Muscle of leg (tissue), 3 donors: ENCODE measurements at regions not wholly inside any gene's neighbourhood (a gene's known extent, or its start where the extent isn't known, plus 50 kb on each side); places are given as distances from the start of the nearest gene placed in this dataset.
"Not testable (repeated sequence)": the region's sequence is repeated elsewhere in the genome, so short reads cannot be mapped to it uniquely, and the experiment has no call there.

Experiments
- DNase-seq: peaks from one replicate; pipeline ENCODE4 v3.0.0; 2013
- H3K27ac ChIP-seq: one replicate; pipeline ENCODE4 v1.5.1; 2013; ENCODE audit warnings: mild to moderate bottlenecking, low read length, control low read depth
- H3K27me3 ChIP-seq: one replicate; pipeline ENCODE4 v1.6.1; 2013; ENCODE audit warnings: low read length; ENCODE audit not compliant: control insufficient read depth, insufficient read depth
- H3K36me3 ChIP-seq: one replicate; pipeline ENCODE4 v1.6.1; 2013; ENCODE audit warnings: low read length; ENCODE audit not compliant: control insufficient read depth, insufficient read depth
- H3K4me1 ChIP-seq: one replicate; pipeline ENCODE4 v1.6.1; 2013; ENCODE audit warnings: low read length; ENCODE audit not compliant: control insufficient read depth, insufficient read depth
- H3K4me3 ChIP-seq: one replicate; pipeline ENCODE4 v1.5.1; 2013; ENCODE audit warnings: low read length, control low read depth
- H3K9me3 ChIP-seq: replicated peaks from 2 replicates; pipeline ENCODE4 v1.6.1; 2013; ENCODE audit warnings: low read depth, low read length; ENCODE audit not compliant: control insufficient read depth
- WGBS: methylation state at CpG from one replicate; pipeline ENCODE4 v1.1.5; 2013; ENCODE audit warnings: missing lambda C conversion rate; ENCODE audit not compliant: insufficient coverage; 5-methylcytosine and 5-hydroxymethylcytosine counted together

DNA sequence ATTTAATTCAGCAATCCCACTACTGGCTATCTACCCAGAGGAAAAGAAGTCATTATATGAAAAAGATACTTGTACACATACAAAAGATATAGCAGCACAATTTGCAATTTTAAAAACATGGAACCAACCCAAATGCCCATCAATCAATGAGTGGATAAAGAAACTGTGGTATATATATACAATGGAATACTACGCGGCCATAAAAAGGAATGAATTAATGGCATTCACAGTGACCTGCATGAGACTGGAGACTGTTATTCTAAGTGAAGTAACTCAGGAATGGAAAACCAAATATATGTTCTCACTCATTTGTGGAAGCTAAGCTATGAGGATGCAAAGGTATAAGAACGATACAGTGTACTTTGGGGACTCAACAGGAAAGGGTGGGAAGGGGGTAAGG, 102.8 kb upstream of the KCNMA1 start:
- not testable (repeated sequence) for H3K4me3 ChIP-seq, H3K9me3 ChIP-seq, H3K27ac ChIP-seq, DNase-seq, H3K27me3 ChIP-seq, H3K36me3 ChIP-seq, H3K4me1 ChIP-seq
- no CpG with 5 or more reads among the region's 3 CpGs for WGBS

DNA sequence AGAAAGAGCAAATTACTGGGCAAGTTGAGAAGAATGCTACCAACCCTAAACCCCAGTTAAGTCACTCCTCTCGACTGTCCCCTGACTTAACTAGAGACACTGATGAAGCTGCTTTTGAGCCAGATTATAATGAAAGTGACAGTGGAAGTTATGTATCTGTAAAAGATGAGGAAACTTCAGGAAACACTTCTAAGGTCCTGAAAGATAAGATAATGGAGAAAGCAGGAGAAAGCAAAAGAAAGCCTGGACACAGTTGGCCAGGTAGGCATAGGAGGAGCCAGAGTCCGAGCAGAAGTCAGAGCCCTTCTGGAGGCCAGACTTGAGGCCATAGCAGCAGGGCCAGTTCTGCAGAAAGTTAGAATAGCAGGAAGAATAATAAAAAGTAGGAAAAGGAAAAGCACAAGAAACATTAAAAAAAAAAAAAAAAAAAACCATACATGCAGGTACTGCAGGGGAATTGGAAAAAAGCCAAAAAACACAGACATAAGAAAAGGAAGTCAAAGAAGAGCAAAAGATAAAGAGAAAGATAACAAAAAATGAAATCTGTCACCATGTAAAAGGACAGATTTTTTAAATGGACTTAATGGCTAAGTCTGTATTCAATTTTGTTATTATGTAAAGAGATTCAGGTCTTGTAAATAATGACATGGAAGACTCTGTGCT, 101.0 kb upstream of the KCNMA1 start:
- DNase-seq, result no peak
- peaks cover 7% of the 10 kb centered on the region for H3K9me3 ChIP-seq
- no peaks in the 10 kb centered on the region for H3K36me3 ChIP-seq
- no peak overlapping the region for H3K4me3 ChIP-seq
- H3K27ac ChIP-seq, result no peak overlapping the region
- 75% methylated on average over 1 of the region's 2 CpGs for WGBS
- no peaks in the 10 kb centered on the region for H3K27me3 ChIP-seq
- H3K4me1 ChIP-seq, result no peaks in the 10 kb centered on the region

GRCh38 chr10:77737608-77738007, 100.0 kb upstream of the KCNMA1 start:
- no peak for DNase-seq
- Histone ChIP-seq H3K4me1 (no peaks in the 10 kb centered on the region), H3K36me3 (no peaks in the 10 kb centered on the region), H3K4me3 (no peak overlapping the region), H3K27ac (no peak overlapping the region), H3K27me3 (no peaks in the 10 kb centered on the region), H3K9me3 (peaks cover 7% of the 10 kb centered on the region)
- no CpG with 5 or more reads among the region's 2 CpGs for WGBS

- not testable (repeated sequence) for H3K27ac ChIP-seq, H3K4me3 ChIP-seq, H3K36me3 ChIP-seq, H3K4me1 ChIP-seq, H3K9me3 ChIP-seq, H3K27me3 ChIP-seq, DNase-seq
- WGBS, result 29% methylated on average over 5 of the region's 5 CpGs
Measured at GRCh38 chr10:77735136-77735535, 97.5 kb upstream of the KCNMA1 start.

- Histone ChIP-seq H3K9me3 (no peaks in the 10 kb centered on the region), H3K4me1 (no peaks in the 10 kb centered on the region), H3K27me3 (peaks cover 2% of the 10 kb centered on the region), H3K36me3 (no peaks in the 10 kb centered on the region), H3K4me3 (no peak overlapping the region), H3K27ac (no peak overlapping the region)
- no peak for DNase-seq
- WGBS, result 88% methylated on average over 14 of the region's 23 CpGs
Measured at GRCh38 chr10:77732213-77733003, 94.8 kb upstream of the KCNMA1 start.

- no CpG with 5 or more reads among the region's 3 CpGs for WGBS
- H3K36me3 ChIP-seq, result no peaks in the 10 kb centered on the region
- H3K27me3 ChIP-seq, result peaks cover 2% of the 10 kb centered on the region
- no peaks in the 10 kb centered on the region for H3K9me3 ChIP-seq
- no peak for DNase-seq
- no peak overlapping the region for H3K4me3 ChIP-seq
- H3K27ac ChIP-seq, result no peak overlapping the region
- no peaks in the 10 kb centered on the region for H3K4me1 ChIP-seq
Measured at GRCh38 chr10:77727481-77727880, 89.9 kb upstream of the KCNMA1 start.

DNA sequence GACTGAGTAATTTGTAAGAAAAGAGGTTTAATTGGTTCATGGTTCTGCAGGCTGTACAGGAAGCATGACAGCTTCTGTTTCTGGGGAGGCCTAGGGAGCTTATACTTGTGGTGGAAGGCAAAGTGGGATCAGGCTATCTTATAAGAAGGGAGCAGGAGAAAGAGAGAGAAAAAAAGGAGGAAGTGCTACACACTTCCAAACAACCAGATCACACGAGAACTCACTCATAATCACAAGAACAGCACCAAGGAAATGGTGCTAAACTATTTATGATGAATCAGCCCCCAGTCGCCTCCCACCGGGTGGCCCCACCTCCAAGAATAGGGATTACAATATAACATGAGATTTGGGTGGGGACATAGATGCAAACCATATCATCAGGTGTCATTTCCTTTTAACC, 89.1 kb upstream of the KCNMA1 start:
- H3K4me1 ChIP-seq, result no peaks in the 10 kb centered on the region
- DNase-seq, result no peak
- no peaks in the 10 kb centered on the region for H3K9me3 ChIP-seq
- no peak overlapping the region for H3K27ac ChIP-seq
- no peaks in the 10 kb centered on the region for H3K36me3 ChIP-seq
- no CpG with 5 or more reads among the region's 3 CpGs for WGBS
- H3K4me3 ChIP-seq, result no peak overlapping the region
- H3K27me3 ChIP-seq, result peaks cover under 1% of the 10 kb centered on the region

DNA sequence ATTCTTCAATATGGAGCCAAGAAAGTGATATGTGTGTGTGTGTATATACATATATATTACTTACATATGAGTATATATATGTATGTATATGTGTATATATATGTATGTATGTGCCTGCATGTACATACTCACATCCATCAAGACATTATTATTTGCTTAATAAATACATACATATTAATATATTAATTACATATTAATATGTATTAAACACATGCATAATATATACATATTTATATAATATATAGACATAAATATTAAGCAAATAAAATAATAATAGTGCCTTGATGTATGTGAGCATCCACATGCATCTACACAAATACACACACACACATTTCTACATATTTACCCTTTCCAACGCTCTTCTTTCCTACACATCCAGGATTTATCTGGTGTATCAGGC, 88.7 kb upstream of the KCNMA1 start:
- H3K4me3 ChIP-seq, result no peak overlapping the region
- WGBS, result no CpG with 5 or more reads among the region's 1 CpG
- H3K27me3 ChIP-seq, result no peaks in the 10 kb centered on the region
- no peaks in the 10 kb centered on the region for H3K4me1 ChIP-seq
- no peak for DNase-seq
- no peaks in the 10 kb centered on the region for H3K9me3 ChIP-seq
- H3K36me3 ChIP-seq, result no peaks in the 10 kb centered on the region
- H3K27ac ChIP-seq, result no peak overlapping the region

- H3K4me1 ChIP-seq, result no peaks in the 10 kb centered on the region
- no peak for DNase-seq
- H3K27me3 ChIP-seq, result no peaks in the 10 kb centered on the region
- H3K27ac ChIP-seq, result no peak overlapping the region
- no CpG with 5 or more reads among the region's 2 CpGs for WGBS
- no peaks in the 10 kb centered on the region for H3K36me3 ChIP-seq
- H3K4me3 ChIP-seq, result no peak overlapping the region
- H3K9me3 ChIP-seq, result no peaks in the 10 kb centered on the region
Measured at GRCh38 chr10:77724820-77725219, 87.2 kb upstream of the KCNMA1 start.

GRCh38 chr10:77723376-77723775, 85.8 kb upstream of the KCNMA1 start:
- no peaks in the 10 kb centered on the region for H3K9me3 ChIP-seq
- WGBS, result no CpG with 5 or more reads among the region's 5 CpGs
- H3K36me3 ChIP-seq, result no peaks in the 10 kb centered on the region
- DNase-seq, result no peak
- no peaks in the 10 kb centered on the region for H3K4me1 ChIP-seq
- peaks cover 2% of the 10 kb centered on the region for H3K27me3 ChIP-seq
- no peak overlapping the region for H3K27ac ChIP-seq
- H3K4me3 ChIP-seq, result no peak overlapping the region
